C4-2B (cell line): ENCODE measurements at regions not wholly inside any gene's neighbourhood (a gene's known extent, or its start where the extent isn't known, plus 50 kb on each side); places are given as distances from the start of the nearest gene placed in this dataset.
"Not testable (repeated sequence)": the region's sequence is repeated elsewhere in the genome, so short reads cannot be mapped to it uniquely, and the experiment has no call there.

ENCODE experiments used
- H3K27ac ChIP-seq: fragments of 450-650 bp; 2 replicates; pipeline ENCODE4 v1.5.1; 2017
- CTCF ChIP-seq: fragments of 450-650 bp; conservative IDR thresholded peaks from 2 replicates; pipeline ENCODE4 v1.5.1; 2017; ENCODE audit warnings: mild to moderate bottlenecking
- ZFX ChIP-seq: fragments of 450-650 bp; IDR thresholded peaks from 2 replicates; pipeline ENCODE4 v1.6.1; 2017

- no peak for TF ChIP-seq ZFX
- TF ChIP-seq CTCF, result no peak
- no peak overlapping the region for H3K27ac ChIP-seq
Measured at GRCh38 chr3:101913168-101913567, 63.9 kb downstream of the NFKBIZ start.

- H3K27ac ChIP-seq, result not testable (repeated sequence)
Measured at GRCh38 chr3:101917761-101918160, 68.4 kb downstream of the NFKBIZ start.

GRCh38 chr3:101922151-101922725 lies 72.9 kb downstream of the NFKBIZ start:
- H3K27ac ChIP-seq, result not testable (repeated sequence)

GRCh38 chr3:101924621-101925020 lies 75.3 kb downstream of the NFKBIZ start:
- H3K27ac ChIP-seq, result peak overlapping the region; percentile 55

GRCh38 chr3:101925124-101925523 lies 75.8 kb downstream of the NFKBIZ start:
- H3K27ac ChIP-seq, result peak overlapping the region; percentile 55

GRCh38 chr3:101925564-101925963 lies 76.2 kb downstream of the NFKBIZ start:
- peak overlapping the region; percentile 55 for H3K27ac ChIP-seq

GRCh38 chr3:101926594-101927105 lies 77.3 kb downstream of the NFKBIZ start:
- H3K27ac ChIP-seq, result no peak overlapping the region
- TF ChIP-seq CTCF (no peak), ZFX (no peak)

More at GRCh38 chr3:101925564-101925963, 76.2 kb downstream of the NFKBIZ start:
- TF ChIP-seq CTCF (no peak), ZFX (no peak)

GRCh38 chr3:101928890-101929289 lies 79.6 kb downstream of the NFKBIZ start:
- no peak for TF ChIP-seq ZFX
- TF ChIP-seq CTCF, result no peak
- no peak overlapping the region for H3K27ac ChIP-seq

GRCh38 chr3:101931081-101931480 lies 81.8 kb downstream of the NFKBIZ start:
- no peak overlapping the region for H3K27ac ChIP-seq
- TF ChIP-seq ZFX (no peak), CTCF (no peak)
